DND-41 (cell line): ENCODE measurements at regions not wholly inside any gene's neighbourhood (a gene's known extent, or its start where the extent isn't known, plus 50 kb on each side); places are given as distances from the start of the nearest gene placed in this dataset.
"Not testable (repeated sequence)": the region's sequence is repeated elsewhere in the genome, so short reads cannot be mapped to it uniquely, and the experiment has no call there.

Experiments used
- ATAC-seq: fragments of 200-7000 bp; cut with Tn5 transposase; 3 replicates; pipeline ENCODE4 v1.9.1; 2021; ENCODE audit warnings: low read depth; ENCODE audit not compliant: insufficient read depth
- DNase-seq: peaks from one replicate; pipeline ENCODE4 v3.0.0-alpha.2; 2020
- H2AFZ ChIP-seq: 2 replicates; pipeline ENCODE4 v1.6.0; 2012; ENCODE audit warnings: low read depth, low read length
- H3K27ac ChIP-seq: 2 replicates; pipeline ENCODE4 v1.5.1; 2012; ENCODE audit warnings: low read length, inconsistent platforms
- H3K27me3 ChIP-seq: fragments of 200-600 bp; sonication (generic); 2 replicates; pipeline ENCODE4 v1.6.0; 2012; ENCODE audit warnings: low read length, mild to moderate bottlenecking, inconsistent platforms; ENCODE audit not compliant: insufficient read depth, poor library complexity
- H3K36me3 ChIP-seq: 2 replicates; pipeline ENCODE4 v1.5.1; 2012; ENCODE audit warnings: low read length, inconsistent platforms; ENCODE audit not compliant: insufficient read depth
- H3K4me1 ChIP-seq: 2 replicates; pipeline ENCODE4 v1.5.1; 2012; ENCODE audit warnings: mild to moderate bottlenecking, low read length; ENCODE audit not compliant: insufficient read depth
- H3K4me2 ChIP-seq: 2 replicates; pipeline ENCODE4 v1.6.0; 2012; ENCODE audit warnings: mild to moderate bottlenecking, moderate library complexity, low read length, inconsistent platforms; ENCODE audit not compliant: insufficient read depth
- H3K4me3 ChIP-seq, 2 experiments: fragments of 200-600 bp in 1 of 2; shearing (Covaris generic) in 1 of 2; 2 replicates each; pipeline ENCODE4 v1.5.1; 2012 to 2016; ENCODE audit warnings: inconsistent platforms in 2 of 2, low read length in 2 of 2, mild to moderate bottlenecking in 2 of 2, low read depth in 1 of 2, moderate library complexity in 1 of 2
- H3K79me2 ChIP-seq: 2 replicates; pipeline ENCODE4 v1.6.0; 2012; ENCODE audit warnings: low read length, inconsistent platforms; ENCODE audit not compliant: insufficient read depth
- H3K9ac ChIP-seq: 2 replicates; pipeline ENCODE4 v1.6.0; 2012; ENCODE audit warnings: low read depth, mild to moderate bottlenecking, inconsistent platforms, low read length, moderate library complexity
- H3K9me3 ChIP-seq: 2 replicates; pipeline ENCODE4 v1.5.1; 2012; ENCODE audit warnings: low read length, moderate library complexity, mild to moderate bottlenecking, inconsistent platforms; ENCODE audit not compliant: insufficient read depth, severe bottlenecking
- H4K20me1 ChIP-seq: 2 replicates; pipeline ENCODE4 v1.6.0; 2012; ENCODE audit warnings: low read length; ENCODE audit not compliant: insufficient read depth
- CTCF ChIP-seq: IDR thresholded peaks from 2 replicates; pipeline ENCODE4 v1.5.1; 2012; ENCODE audit warnings: borderline replicate concordance, low read length, moderate library complexity, mild to moderate bottlenecking; ENCODE audit not compliant: poor library complexity, severe bottlenecking; ENCODE audit errors: extremely low read depth
- EZH2 ChIP-seq: IDR thresholded peaks from 3 replicates; pipeline ENCODE4 v1.6.1; 2012; ENCODE audit warnings: borderline replicate concordance, low read depth, mild to moderate bottlenecking, moderate library complexity, low read length, inconsistent platforms; ENCODE audit not compliant: severe bottlenecking

DNA sequence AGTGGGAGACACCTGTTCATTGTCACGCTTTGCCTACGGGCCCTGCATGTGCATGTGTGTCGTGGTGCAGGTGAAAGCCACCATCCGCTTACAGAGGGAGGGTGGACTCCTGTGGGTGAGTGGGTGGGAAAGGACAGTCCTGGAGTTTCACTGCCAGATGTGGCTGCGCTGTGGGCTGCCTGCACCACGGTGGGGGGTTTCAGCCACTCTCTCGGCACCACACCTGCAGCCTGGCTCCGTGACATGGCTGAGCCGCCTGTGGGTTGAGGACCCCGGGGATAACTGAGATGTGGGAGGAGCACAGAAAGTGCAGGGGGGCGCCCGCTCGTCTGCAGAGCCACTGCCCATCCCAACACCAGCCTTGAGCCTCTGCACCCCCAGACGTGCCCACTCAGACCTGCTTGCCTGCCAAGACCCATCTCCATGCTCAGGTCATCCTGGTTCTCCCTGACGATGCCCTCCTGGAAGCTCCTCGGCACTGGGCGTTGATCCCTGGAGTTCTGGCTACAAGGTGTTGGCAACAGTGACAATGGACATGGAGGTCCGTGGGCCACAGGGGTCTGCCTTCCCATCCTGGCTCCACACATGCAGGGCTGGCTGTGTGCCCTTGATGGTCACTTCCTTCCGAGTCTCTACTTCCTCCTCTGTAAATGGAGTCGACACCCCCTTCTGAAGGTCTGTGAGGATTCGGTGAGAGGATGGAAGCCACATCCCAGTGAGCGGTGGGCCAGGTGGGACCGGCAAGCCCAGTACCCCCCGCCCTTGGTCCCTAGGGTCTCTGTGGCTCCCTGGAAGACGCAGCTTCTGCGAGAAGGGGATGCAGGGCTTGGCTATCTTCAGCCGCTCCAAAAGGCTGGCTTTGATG, 1007.0 kb downstream of the BRD1 start:
- no peak overlapping the region for H3K4me2 ChIP-seq
- no peaks in the 10 kb centered on the region for H3K79me2 ChIP-seq
- H3K36me3 ChIP-seq, result no peaks in the 10 kb centered on the region
- ATAC-seq, result no peak
- H3K27me3 ChIP-seq, result no peaks in the 10 kb centered on the region
- no peaks in the 10 kb centered on the region for H3K4me1 ChIP-seq
- no peaks in the 10 kb centered on the region for H3K9me3 ChIP-seq
- H4K20me1 ChIP-seq, result no peaks in the 10 kb centered on the region
- no peak overlapping the region for H2AFZ ChIP-seq
- H3K4me3 ChIP-seq, result no peak overlapping the region
- no peak for DNase-seq
- no peak overlapping the region for H3K9ac ChIP-seq
- TF ChIP-seq EZH2 (no peak), CTCF (no peak)
- no peak overlapping the region for H3K27ac ChIP-seq

- no peak for ATAC-seq
- no peak overlapping the region for H3K4me3 ChIP-seq
Measured at GRCh38 chr22:48819961-48820360, 1007.7 kb downstream of the BRD1 start.

DNA sequence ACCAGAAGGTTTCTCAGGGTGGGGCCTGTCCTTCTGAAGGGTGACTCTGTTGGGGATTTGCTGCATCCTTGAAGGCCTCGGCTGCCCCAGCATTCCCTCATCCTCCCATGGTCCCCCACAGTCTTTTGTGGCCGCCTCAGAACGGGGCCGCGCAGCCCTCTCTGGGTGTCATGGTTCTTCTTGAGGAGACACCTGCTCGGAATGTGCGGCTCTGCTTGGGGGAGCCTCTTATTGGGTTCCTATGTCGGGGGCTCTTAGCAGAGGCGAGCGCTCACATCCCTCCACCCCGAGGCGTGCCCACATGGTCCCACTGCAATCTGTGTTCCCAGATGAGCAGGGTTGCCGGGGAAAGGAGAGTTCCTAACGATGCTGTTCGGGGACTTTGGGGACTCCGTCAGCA, 1008.4 kb downstream of the BRD1 start:
- Histone ChIP-seq H3K9me3 (no peaks in the 10 kb centered on the region), H2AFZ (no peak overlapping the region), H3K4me2 (no peak overlapping the region), H3K4me3 (no peak overlapping the region), H3K27ac (no peak overlapping the region), H3K4me1 (no peaks in the 10 kb centered on the region), H3K27me3 (no peaks in the 10 kb centered on the region), H3K79me2 (no peaks in the 10 kb centered on the region), H3K9ac (no peak overlapping the region), H3K36me3 (no peaks in the 10 kb centered on the region), H4K20me1 (no peaks in the 10 kb centered on the region)
- TF ChIP-seq EZH2 (no peak), CTCF (no peak)
- no peak for ATAC-seq
- DNase-seq, result no peak

More at GRCh38 chr22:48819961-48820360, 1007.7 kb downstream of the BRD1 start:
- Histone ChIP-seq H3K9me3 (no peaks in the 10 kb centered on the region), H4K20me1 (no peaks in the 10 kb centered on the region), H2AFZ (no peak overlapping the region), H3K36me3 (no peaks in the 10 kb centered on the region), H3K27ac (no peak overlapping the region), H3K4me1 (no peaks in the 10 kb centered on the region), H3K9ac (no peak overlapping the region), H3K79me2 (no peaks in the 10 kb centered on the region), H3K4me2 (no peak overlapping the region), H3K27me3 (no peaks in the 10 kb centered on the region)
- TF ChIP-seq CTCF, result no peak
- TF ChIP-seq EZH2, result no peak
- no peak for DNase-seq

- not testable (repeated sequence) for DNase-seq, H3K9me3 ChIP-seq, H3K36me3 ChIP-seq, H3K4me1 ChIP-seq, H4K20me1 ChIP-seq, H3K27ac ChIP-seq, H3K79me2 ChIP-seq, H3K27me3 ChIP-seq, H2AFZ ChIP-seq, H3K9ac ChIP-seq, ATAC-seq, H3K4me2 ChIP-seq, H3K4me3 ChIP-seq
Measured at GRCh38 chr22:48817491-48817890, 1010.2 kb downstream of the BRD1 start.
